K562 (cell line): ENCODE measurements at regions not wholly inside any gene's neighbourhood (a gene's known extent, or its start where the extent isn't known, plus 50 kb on each side); places are given as distances from the start of the nearest gene placed in this dataset.
A peak's percentile ranks its signal among the peaks of the same experiment; 100 is the strongest.

Source experiments
- ATAC-seq: fragments of 200-7000 bp; cut with Tn5 transposase; 3 replicates; pipeline ENCODE4 v1.9.1; 2020; ENCODE audit warnings: moderate library complexity
- BruUV-seq: library from RNA; stranded (reverse); fragments of 400-500 nt; replicated peaks from 2 replicates; lab custom pipeline; 2021; lab: Mats Ljungman, UMichigan
- CTCF ChIA-PET: fragments of 300-600 bp; formaldehyde crosslinking; extraction: SDS; loops from one replicate; lab custom pipeline; 2021; ENCODE audit warnings: low intra/inter-chr PET ratio; lab: Yijun Ruan, JAX
- POLR2A ChIA-PET: fragments of 300-600, 350-650 bp; sonication (Branson Sonifier 250); formaldehyde crosslinking; extraction: SDS; loops from one replicate; lab custom pipeline; 2021; ENCODE audit warnings: antibody characterized with exemption, inconsistent platforms; lab: Yijun Ruan, JAX
- DNase-seq, 4 experiments: peaks; one replicate each; pipeline versions ENCODE4 v3.0.0 to v3.0.0-alpha.2; 2011 to 2018; ENCODE audit warnings: low spot score in 3 of 4, mixed read lengths in 3 of 4; ENCODE audit errors: extremely low read depth in 1 of 4
- FAIRE-seq: peaks from 2 replicates; lab custom pipeline; 2011; peaks lifted over from hg19 to GRCh38; lab: Jason Lieb, UNC
- H2AFZ ChIP-seq: 2 replicates; pipeline ENCODE4 v1.6.0; 2011; ENCODE audit warnings: low read depth, low read length, control low read depth, inconsistent platforms
- H3K27ac ChIP-seq: fragments of 200-600 bp; 3 replicates; pipeline ENCODE4 v1.8.0; 2011; ENCODE audit warnings: low read depth, mild to moderate bottlenecking, control low read depth, inconsistent platforms, low read length, moderate library complexity, mixed read lengths; ENCODE audit errors: extremely low read depth
- H3K27me3 ChIP-seq, 2 experiments: fragments of 300-600 bp in 1 of 2; 2 replicates in 1 of 2; 3 replicates in 1 of 2; pipeline versions ENCODE4 v1.6.0 to v1.8.0; 2011; ENCODE audit warnings: inconsistent platforms in 2 of 2, low read length in 2 of 2, mild to moderate bottlenecking in 1 of 2, mixed read lengths in 1 of 2, moderate library complexity in 1 of 2; ENCODE audit not compliant: control insufficient read depth in 2 of 2, insufficient read depth in 2 of 2
- H3K36me3 ChIP-seq: fragments of 300-600 bp; 3 replicates; pipeline ENCODE4 v1.8.0; 2011; ENCODE audit warnings: mild to moderate bottlenecking, low read length, inconsistent platforms; ENCODE audit not compliant: control insufficient read depth, insufficient read depth
- H3K4me1 ChIP-seq, 2 experiments: fragments of 200-600 bp in 1 of 2; replicated peaks in 1 of 2; 2 replicates in 1 of 2; 3 replicates in 1 of 2; pipeline versions ENCODE4 v1.5.1 to v1.8.0; 2011; ENCODE audit warnings: inconsistent platforms in 2 of 2, low read length in 2 of 2, mild to moderate bottlenecking in 1 of 2, mixed read lengths in 1 of 2, moderate library complexity in 1 of 2; ENCODE audit not compliant: control insufficient read depth in 2 of 2, insufficient read depth in 2 of 2
- H3K4me2 ChIP-seq: 2 replicates; pipeline ENCODE4 v1.6.1; 2011; ENCODE audit warnings: low read length, control low read depth, inconsistent platforms, mixed read lengths; ENCODE audit not compliant: insufficient read depth
- H3K4me3 ChIP-seq: fragments of 200-600 bp; sonication (generic), shearing (Covaris generic); 2 replicates; pipeline ENCODE4 v1.5.1; 2016; ENCODE audit warnings: control low read depth, inconsistent platforms
- H3K79me2 ChIP-seq: fragments of 200-600 bp; 3 replicates; pipeline ENCODE4 v1.8.0; 2011; ENCODE audit warnings: low read length, inconsistent platforms; ENCODE audit not compliant: control insufficient read depth, insufficient read depth
- H3K9ac ChIP-seq, 2 experiments: 2 replicates each; pipeline versions ENCODE4 v1.6.0 to v1.6.1; 2011; ENCODE audit warnings: low read depth in 2 of 2, low read length in 2 of 2, control low read depth in 1 of 2, inconsistent platforms in 1 of 2, mild to moderate bottlenecking in 1 of 2, mixed read lengths in 1 of 2; ENCODE audit not compliant: insufficient read depth in 1 of 2
- H3K9me1 ChIP-seq: one replicate; pipeline ENCODE4 v1.6.0; 2011; ENCODE audit warnings: inconsistent platforms, mild to moderate bottlenecking, low read length, moderate library complexity; ENCODE audit not compliant: control insufficient read depth, insufficient read depth
- H3K9me3 ChIP-seq: replicated peaks from 2 replicates; pipeline ENCODE4 v1.5.1; 2011; ENCODE audit warnings: low read depth, low read length, inconsistent platforms; ENCODE audit not compliant: control insufficient read depth, insufficient read depth
- H4K20me1 ChIP-seq: replicated peaks from 2 replicates; pipeline ENCODE4 v1.6.1; 2011; ENCODE audit warnings: low read length, inconsistent platforms, mixed read lengths; ENCODE audit not compliant: control insufficient read depth, insufficient read depth
- ERF ChIP-seq: fragments of 450-650 bp; formaldehyde crosslinking; IDR thresholded peaks from 2 replicates; pipeline ENCODE4 v1.4.0; 2020; ENCODE audit warnings: mild to moderate bottlenecking, mixed read lengths
- HDAC3 ChIP-seq: fragments of 450-650 bp; IDR thresholded peaks from 2 replicates; pipeline ENCODE4 v1.6.1; 2018; ENCODE audit warnings: borderline replicate concordance, mild to moderate bottlenecking, moderate library complexity; ENCODE audit not compliant: partially characterized antibody
- HSF4 ChIP-seq: fragments of 250-450 bp; sonication (Bioruptor Pico); IDR thresholded peaks from 2 replicates; pipeline ENCODE4 v2.1.2; 2022; ENCODE audit warnings: mild to moderate bottlenecking, moderate library complexity, borderline replicate concordance
- PKNOX1 ChIP-seq: fragments of 450-650 bp; IDR thresholded peaks from 2 replicates; pipeline ENCODE4 v1.6.1; 2016
- POLR2H ChIP-seq: IDR thresholded peaks from 2 replicates; pipeline ENCODE4 v1.6.1; 2016; ENCODE audit warnings: missing genetic modification characterization, low read depth, mild to moderate bottlenecking, control low read depth, missing compliant biosample characterization, moderate library complexity
- RBM25 ChIP-seq: fragments of 200-400 bp; formaldehyde crosslinking; IDR thresholded peaks from 2 replicates; pipeline ENCODE4 v1.6.1; 2018; ENCODE audit warnings: low read length, low read depth, moderate library complexity; ENCODE audit not compliant: severe bottlenecking
- ZNF311 ChIP-seq: fragments of 250-450 bp; sonication (Bioruptor Pico); IDR thresholded peaks from 2 replicates; pipeline ENCODE4 v1.4.0; 2020; ENCODE audit warnings: mild to moderate bottlenecking, moderate library complexity
- ZNF561 ChIP-seq: fragments of 450-650 bp; formaldehyde crosslinking; conservative IDR thresholded peaks from 2 replicates; pipeline ENCODE4 v1.4.0; 2020; ENCODE audit warnings: mild to moderate bottlenecking, moderate library complexity
- ZNF830 ChIP-seq: fragments of 250-450 bp; sonication (Bioruptor Pico); IDR thresholded peaks from 2 replicates; pipeline ENCODE4 v1.5.0; 2021; ENCODE audit warnings: mild to moderate bottlenecking
- WGBS: fragments of 100-300 bp; shearing (Covaris generic); methylation state at CpG from one replicate; pipeline ENCODE4 v1.1.6; 2016; ENCODE audit warnings: low coverage, mixed read lengths; ENCODE audit not compliant: insufficient coverage; ENCODE audit errors: missing lambda C conversion rate; 5-methylcytosine and 5-hydroxymethylcytosine counted together
- in situ Hi-C: fragments of 300-500 bp; cut with MboI; formaldehyde crosslinking; loops from 4 replicates; pipeline ENCODE4 v1.15.0; 2018; ENCODE audit warnings: inconsistent platforms, mixed read lengths
- intact Hi-C: fragments of 100-400 bp; cut with micrococcal nuclease; formaldehyde crosslinking; loops from 2 replicates; pipeline ENCODE4 v1.14.2; 2022

GRCh38 chr22:27297125-27297524, 504.4 kb downstream of the MN1 start:
- H3K79me2 ChIP-seq, result no peaks in the 10 kb centered on the region
- FAIRE-seq, result no peak
- H3K9me3 ChIP-seq, result no peaks in the 10 kb centered on the region
- H3K9me1 ChIP-seq, result no peaks in the 10 kb centered on the region
- CTCF ChIA-PET, result no interaction called here
- H4K20me1 ChIP-seq, result no peaks in the 10 kb centered on the region; the same call in 1 of the 2 replicates
- in situ Hi-C loops, result no loop called here
- no peak overlapping the region for H3K4me2 ChIP-seq
- DNase-seq, result no peak
- no peak overlapping the region for H2AFZ ChIP-seq
- no peak overlapping the region for H3K27ac ChIP-seq
- no peak for ATAC-seq
- WGBS, result 2% methylated on average over 7 of the region's 7 CpGs
- H3K4me1 ChIP-seq, result peaks cover 2 to 8% of the 10 kb centered on the region in 2 experiments; a peak in 4 of 5 replicates
- no peaks in the 10 kb centered on the region for H3K36me3 ChIP-seq
- TF ChIP-seq ZNF830 (CRISPR knock-in tag), result no peak
- peak; percentile 59 for TF ChIP-seq RBM25
- no peak for TF ChIP-seq ERF (CRISPR knock-in tag)
- no peak for TF ChIP-seq ZNF561
- no peak for TF ChIP-seq HSF4
- TF ChIP-seq ZNF311 (CRISPR knock-in tag), result no peak
- no peak for TF ChIP-seq HDAC3
- TF ChIP-seq, all 486 proteins: peak for 1
- H3K9ac ChIP-seq, result no peak overlapping the region
- POLR2A ChIA-PET, result no interaction called here
- intact Hi-C loops, result no loop called here
- peaks cover 3 to 19% of the 10 kb centered on the region in 2 experiments; a peak in 3 of 5 replicates for H3K27me3 ChIP-seq
- no TSS peak for BruUV-seq
- H3K4me3 ChIP-seq, result no peak overlapping the region

GRCh38 chr22:27298332-27298731, 503.2 kb downstream of the MN1 start:
- no peaks in the 10 kb centered on the region for H3K36me3 ChIP-seq
- peaks cover 3 to 19% of the 10 kb centered on the region in 2 experiments; a peak in 3 of 5 replicates for H3K27me3 ChIP-seq
- H2AFZ ChIP-seq, result no peak overlapping the region
- POLR2A ChIA-PET, result no interaction called here
- ATAC-seq (no peak), DNase-seq (no peak), FAIRE-seq (no peak)
- H3K9ac ChIP-seq, result no peak overlapping the region
- H3K4me3 ChIP-seq, result no peak overlapping the region
- WGBS, result 0% methylated on average over 5 of the region's 7 CpGs
- no peaks in the 10 kb centered on the region for H3K79me2 ChIP-seq
- no peaks in the 10 kb centered on the region for H3K9me3 ChIP-seq
- no peaks in the 10 kb centered on the region for H4K20me1 ChIP-seq
- H3K9me1 ChIP-seq, result no peaks in the 10 kb centered on the region
- no TSS peak for BruUV-seq
- in situ Hi-C loops, result no loop called here
- no peak overlapping the region for H3K27ac ChIP-seq
- CTCF ChIA-PET, result no interaction called here
- peaks cover 2 to 8% of the 10 kb centered on the region in 2 experiments; a peak in 4 of 5 replicates for H3K4me1 ChIP-seq
- intact Hi-C loops, result no loop called here
- TF ChIP-seq POLR2H (tag) (no peak), PKNOX1 (peak; percentile 61; the same call in 1 of the 2 replicates)
- H3K4me2 ChIP-seq, result no peak overlapping the region
